HEK293 (cell line): ENCODE measurements at regions not wholly inside any gene's neighbourhood (a gene's known extent, or its start where the extent isn't known, plus 50 kb on each side); places are given as distances from the start of the nearest gene placed in this dataset.

Experiments
- CTCF ChIA-PET: fragments of 350-600 bp; formaldehyde crosslinking; extraction: SDS; loops from one replicate; lab custom pipeline; 2021; ENCODE audit warnings: antibody characterized with exemption; lab: Yijun Ruan, JAX
- POLR2A ChIA-PET: fragments of 300-600 bp; formaldehyde crosslinking; extraction: SDS; loops from one replicate; lab custom pipeline; 2020; ENCODE audit warnings: antibody characterized with exemption, inconsistent platforms; lab: Yijun Ruan, JAX
- H3K27ac ChIP-seq: fragments of 200-500 bp; sonication (Bioruptor generic); 2 replicates; pipeline ENCODE4 v1.5.1; 2014; ENCODE audit warnings: low read depth, low read length, control low read depth, inconsistent platforms; ENCODE audit errors: extremely low read depth
- H3K36me3 ChIP-seq, 2 experiments: fragments of 200-500 bp in 1 of 2; sonication (Bioruptor generic) in 1 of 2; 1 replicate in 1 of 2; 2 replicates in 1 of 2; pipeline ENCODE4 v1.5.1; 2014 to 2017; ENCODE audit warnings: inconsistent platforms in 2 of 2, low read length in 2 of 2; ENCODE audit not compliant: control insufficient read depth in 2 of 2, insufficient read depth in 1 of 2
- H3K4me1 ChIP-seq: fragments of 200-500 bp; sonication (Bioruptor generic); 2 replicates; pipeline ENCODE4 v1.5.1; 2014; ENCODE audit warnings: mild to moderate bottlenecking, low read length, inconsistent platforms; ENCODE audit not compliant: control insufficient read depth, insufficient read depth
- H3K4me3 ChIP-seq: 2 replicates; pipeline ENCODE4 v1.5.1; 2011; ENCODE audit warnings: low read depth, mild to moderate bottlenecking, control low read depth, low read length, moderate library complexity
- H3K9me3 ChIP-seq: fragments of 200-500 bp; sonication (Bioruptor generic); 2 replicates; pipeline ENCODE4 v1.5.1; 2014; ENCODE audit warnings: low read depth, low read length, inconsistent platforms; ENCODE audit not compliant: control insufficient read depth, insufficient read depth
- GFI1B ChIP-seq: fragments of 450-650 bp; formaldehyde crosslinking; IDR thresholded peaks from 2 replicates; pipeline ENCODE4 v1.5.1; 2016; ENCODE audit warnings: missing biosample characterization, missing genetic modification characterization
- GLI2 ChIP-seq: fragments of 450-650 bp; formaldehyde crosslinking; IDR thresholded peaks from 2 replicates; pipeline ENCODE4; 2017; ENCODE audit warnings: missing biosample characterization, missing genetic modification characterization, low read depth, borderline replicate concordance
- GLI4 ChIP-seq: fragments of 450-650 bp; formaldehyde crosslinking; IDR thresholded peaks from 2 replicates; pipeline ENCODE4 v1.5.1; 2016; ENCODE audit warnings: missing biosample characterization, missing genetic modification characterization
- HOXD13 ChIP-seq: sonication (generic); formaldehyde crosslinking; IDR thresholded peaks from 2 replicates; pipeline ENCODE4 v1.8.0; 2022; ENCODE audit warnings: missing genetic modification reagents, borderline replicate concordance
- IKZF3 ChIP-seq: fragments of 450-650 bp; IDR thresholded peaks from 2 replicates; pipeline ENCODE4 v1.5.0; 2018; ENCODE audit warnings: missing biosample characterization, mild to moderate bottlenecking, missing genetic modification characterization, moderate library complexity
- KLF9 ChIP-seq: fragments of 450-650 bp; formaldehyde crosslinking; IDR thresholded peaks from 2 replicates; pipeline ENCODE4 v1.5.1; 2016; ENCODE audit warnings: missing biosample characterization, missing genetic modification characterization, low read depth
- ZNF114 ChIP-seq: fragments of 450-650 bp; formaldehyde crosslinking; IDR thresholded peaks from 2 replicates; pipeline ENCODE4 v1.5.0; 2017; ENCODE audit warnings: missing biosample characterization, missing genetic modification characterization
- ZNF138 ChIP-seq: fragments of 450-650 bp; formaldehyde crosslinking; IDR thresholded peaks from 2 replicates; pipeline ENCODE4 v1.5.1; 2016; ENCODE audit warnings: missing biosample characterization, missing genetic modification characterization, borderline replicate concordance
- ZNF274 ChIP-seq, 2 experiments: fragments of 200-500 bp in 1 of 2; fragments of 450-650 bp in 1 of 2; sonication (Bioruptor generic) in 1 of 2; formaldehyde crosslinking in 1 of 2; IDR thresholded peaks; 2 replicates each; pipeline versions ENCODE4 v1.5.1 to v1.6.1; 2014 to 2016; ENCODE audit warnings: borderline replicate concordance in 1 of 2, inconsistent platforms in 1 of 2, low read length in 1 of 2, missing biosample characterization in 1 of 2, missing genetic modification characterization in 1 of 2
- ZNF394 ChIP-seq: fragments of 450-650 bp; formaldehyde crosslinking; IDR thresholded peaks from 2 replicates; pipeline ENCODE4 v1.5.1; 2016; ENCODE audit warnings: missing biosample characterization, missing genetic modification characterization, mild to moderate bottlenecking, moderate library complexity, borderline replicate concordance
- ZNF660 ChIP-seq: fragments of 450-650 bp; IDR thresholded peaks from 2 replicates; pipeline ENCODE4 v1.5.1; 2018; ENCODE audit warnings: missing biosample characterization, mild to moderate bottlenecking, missing genetic modification characterization
- ZNF777 ChIP-seq: fragments of 450-650 bp; formaldehyde crosslinking; IDR thresholded peaks from 2 replicates; pipeline ENCODE4 v1.5.1; 2017; ENCODE audit warnings: missing biosample characterization, missing genetic modification characterization, borderline replicate concordance
- ZSCAN23 ChIP-seq: fragments of 450-650 bp; formaldehyde crosslinking; IDR thresholded peaks from 2 replicates; pipeline ENCODE4 v1.5.1; 2016; ENCODE audit warnings: missing biosample characterization, missing genetic modification characterization
- ZXDB ChIP-seq: fragments of 450-650 bp; formaldehyde crosslinking; IDR thresholded peaks from 2 replicates; pipeline ENCODE4 v1.5.1; 2016; ENCODE audit warnings: missing biosample characterization, missing genetic modification characterization
- TF ChIP-seq, protein P1 (sequence below): fragments of 450-650 bp; formaldehyde crosslinking; IDR thresholded peaks from 2 replicates; pipeline ENCODE4 v1.5.1; 2016; ENCODE audit warnings: missing biosample characterization, missing genetic modification characterization
- TF ChIP-seq, protein P2 (sequence below): fragments of 450-650 bp; formaldehyde crosslinking; IDR thresholded peaks from 2 replicates; pipeline ENCODE4 v1.5.1; 2016; ENCODE audit warnings: missing biosample characterization, missing genetic modification characterization
- TF ChIP-seq, protein P3 (sequence below): fragments of 450-650 bp; formaldehyde crosslinking; IDR thresholded peaks from 2 replicates; pipeline ENCODE4 v1.5.1; 2016; ENCODE audit warnings: missing biosample characterization, missing genetic modification characterization, low read depth
- TF ChIP-seq, protein P4 (sequence below): fragments of 450-650 bp; formaldehyde crosslinking; IDR thresholded peaks from 2 replicates; pipeline ENCODE4; 2016; ENCODE audit warnings: missing biosample characterization, missing genetic modification characterization
- TF ChIP-seq, protein P5 (sequence below): fragments of 450-650 bp; formaldehyde crosslinking; IDR thresholded peaks from 2 replicates; pipeline ENCODE4 v1.5.1; 2017; ENCODE audit warnings: missing biosample characterization, missing genetic modification characterization
- TF ChIP-seq, protein P6 (sequence below): fragments of 450-650 bp; formaldehyde crosslinking; IDR thresholded peaks from 2 replicates; pipeline ENCODE4 v1.5.1; 2016; ENCODE audit warnings: missing biosample characterization, missing genetic modification characterization

DNA sequence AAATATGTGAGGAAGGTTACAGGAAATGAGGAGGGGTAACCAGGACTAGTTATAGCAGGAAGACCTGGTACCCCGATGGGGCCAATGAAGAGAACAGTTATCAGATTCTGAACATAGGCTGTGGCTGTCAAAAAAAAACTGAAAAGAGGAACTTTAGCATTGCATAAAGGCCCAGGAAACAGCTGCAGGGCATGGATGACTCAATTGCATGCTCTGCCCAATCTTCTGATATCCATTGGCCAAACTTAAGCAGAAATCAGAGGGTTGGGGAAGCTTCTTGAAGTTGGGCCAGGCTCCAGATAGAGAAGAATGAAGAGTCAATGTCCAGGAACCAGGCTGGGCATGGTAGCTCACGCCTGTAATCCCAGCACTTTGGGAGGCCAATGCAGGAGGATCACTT, 1222.4 kb upstream of the PRKX start (continued):
- TF ChIP-seq, protein P1, sequence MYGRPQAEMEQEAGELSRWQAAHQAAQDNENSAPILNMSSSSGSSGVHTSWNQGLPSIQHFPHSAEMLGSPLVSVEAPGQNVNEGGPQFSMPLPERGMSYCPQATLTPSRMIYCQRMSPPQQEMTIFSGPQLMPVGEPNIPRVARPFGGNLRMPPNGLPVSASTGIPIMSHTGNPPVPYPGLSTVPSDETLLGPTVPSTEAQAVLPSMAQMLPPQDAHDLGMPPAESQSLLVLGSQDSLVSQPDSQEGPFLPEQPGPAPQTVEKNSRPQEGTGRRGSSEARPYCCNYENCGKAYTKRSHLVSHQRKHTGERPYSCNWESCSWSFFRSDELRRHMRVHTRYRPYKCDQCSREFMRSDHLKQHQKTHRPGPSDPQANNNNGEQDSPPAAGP = no peak
- TF ChIP-seq, all 188 proteins: peak for 0

DNA sequence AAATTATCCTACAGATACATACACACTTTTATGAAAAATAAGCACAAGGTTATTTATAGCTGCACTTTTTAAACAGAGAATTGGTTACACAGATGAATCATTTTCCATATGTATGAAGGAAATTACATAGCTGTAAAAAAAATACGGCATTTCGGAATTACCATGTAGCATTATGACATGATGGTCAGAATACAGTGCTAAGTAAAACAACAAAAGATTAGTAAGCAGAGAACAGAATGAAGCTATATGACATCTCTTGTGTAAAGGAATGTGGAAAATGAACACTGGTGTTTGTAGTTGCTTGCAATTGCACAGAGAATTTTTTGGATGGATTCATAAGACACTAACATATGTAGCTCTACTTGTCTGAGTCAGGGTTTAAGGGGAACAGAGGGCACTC, 1222.0 kb upstream of the PRKX start:
- H3K9me3 ChIP-seq = no peaks in the 10 kb centered on the region
- H3K4me1 ChIP-seq = no peaks in the 10 kb centered on the region
- ChIA-PET CTCF (no interaction called here), POLR2A (no interaction called here)
- H3K4me3 ChIP-seq = no peak overlapping the region
- no peaks in the 10 kb centered on the region for H3K36me3 ChIP-seq
- TF ChIP-seq GLI2 (tag by site-specific recombination) (no peak), ZXDB (tag by site-specific recombination) (no peak), ZSCAN23 (tag by site-specific recombination) (no peak), GLI4 (tag by site-specific recombination) (no peak), IKZF3 (tag by site-specific recombination) (no peak), ZNF660 (tag by site-specific recombination) (no peak), ZNF394 (no peak)
- TF ChIP-seq, protein P2, sequence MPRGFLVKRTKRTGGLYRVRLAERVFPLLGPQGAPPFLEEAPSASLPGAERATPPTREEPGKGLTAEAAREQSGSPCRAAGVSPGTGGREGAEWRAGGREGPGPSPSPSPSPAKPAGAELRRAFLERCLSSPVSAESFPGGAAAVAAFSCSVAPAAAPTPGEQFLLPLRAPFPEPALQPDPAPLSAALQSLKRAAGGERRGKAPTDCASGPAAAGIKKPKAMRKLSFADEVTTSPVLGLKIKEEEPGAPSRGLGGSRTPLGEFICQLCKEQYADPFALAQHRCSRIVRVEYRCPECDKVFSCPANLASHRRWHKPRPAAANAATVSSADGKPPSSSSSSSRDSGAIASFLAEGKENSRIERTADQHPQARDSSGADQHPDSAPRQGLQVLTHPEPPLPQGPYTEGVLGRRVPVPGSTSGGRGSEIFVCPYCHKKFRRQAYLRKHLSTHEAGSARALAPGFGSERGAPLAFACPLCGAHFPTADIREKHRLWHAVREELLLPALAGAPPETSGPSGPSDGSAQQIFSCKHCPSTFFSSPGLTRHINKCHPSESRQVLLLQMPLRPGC = no peak
- TF ChIP-seq, protein P3, sequence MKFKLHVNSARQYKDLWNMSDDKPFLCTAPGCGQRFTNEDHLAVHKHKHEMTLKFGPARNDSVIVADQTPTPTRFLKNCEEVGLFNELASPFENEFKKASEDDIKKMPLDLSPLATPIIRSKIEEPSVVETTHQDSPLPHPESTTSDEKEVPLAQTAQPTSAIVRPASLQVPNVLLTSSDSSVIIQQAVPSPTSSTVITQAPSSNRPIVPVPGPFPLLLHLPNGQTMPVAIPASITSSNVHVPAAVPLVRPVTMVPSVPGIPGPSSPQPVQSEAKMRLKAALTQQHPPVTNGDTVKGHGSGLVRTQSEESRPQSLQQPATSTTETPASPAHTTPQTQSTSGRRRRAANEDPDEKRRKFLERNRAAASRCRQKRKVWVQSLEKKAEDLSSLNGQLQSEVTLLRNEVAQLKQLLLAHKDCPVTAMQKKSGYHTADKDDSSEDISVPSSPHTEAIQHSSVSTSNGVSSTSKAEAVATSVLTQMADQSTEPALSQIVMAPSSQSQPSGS (tag by site-specific recombination) = no peak
- TF ChIP-seq, protein P4, sequence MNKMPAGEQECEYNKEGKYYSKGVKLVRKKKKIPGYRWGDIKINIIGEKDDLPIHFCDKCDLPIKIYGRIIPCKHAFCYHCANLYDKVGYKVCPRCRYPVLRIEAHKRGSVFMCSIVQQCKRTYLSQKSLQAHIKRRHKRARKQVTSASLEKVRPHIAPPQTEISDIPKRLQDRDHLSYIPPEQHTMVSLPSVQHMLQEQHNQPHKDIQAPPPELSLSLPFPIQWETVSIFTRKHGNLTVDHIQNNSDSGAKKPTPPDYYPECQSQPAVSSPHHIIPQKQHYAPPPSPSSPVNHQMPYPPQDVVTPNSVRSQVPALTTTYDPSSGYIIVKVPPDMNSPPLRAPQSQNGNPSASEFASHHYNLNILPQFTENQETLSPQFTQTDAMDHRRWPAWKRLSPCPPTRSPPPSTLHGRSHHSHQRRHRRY (tag by site-specific recombination) = no peak
- H3K27ac ChIP-seq = no peak overlapping the region

- H3K27ac ChIP-seq = no peak overlapping the region
- no peak overlapping the region for H3K4me3 ChIP-seq
- H3K36me3 ChIP-seq = no peaks in the 10 kb centered on the region
- no peaks in the 10 kb centered on the region for H3K4me1 ChIP-seq
- TF ChIP-seq ZNF274 (IDR thresholded peaks at IDR 0.05; ENCODE audit: low read length) = no peak
- TF ChIP-seq ZNF274 (tag by site-specific recombination; IDR thresholded peaks at IDR 0.05; ENCODE audit: borderline replicate concordance) = no peak
- no peak for TF ChIP-seq ZNF114
- no peak for TF ChIP-seq GLI2 (tag by site-specific recombination)
- TF ChIP-seq, all 188 proteins: peak for 0
- H3K9me3 ChIP-seq = no peaks in the 10 kb centered on the region
- ChIA-PET CTCF (no interaction called here), POLR2A (no interaction called here)
Observed at GRCh38 chrX:4932790-4933189, 1219.3 kb upstream of the PRKX start.

DNA sequence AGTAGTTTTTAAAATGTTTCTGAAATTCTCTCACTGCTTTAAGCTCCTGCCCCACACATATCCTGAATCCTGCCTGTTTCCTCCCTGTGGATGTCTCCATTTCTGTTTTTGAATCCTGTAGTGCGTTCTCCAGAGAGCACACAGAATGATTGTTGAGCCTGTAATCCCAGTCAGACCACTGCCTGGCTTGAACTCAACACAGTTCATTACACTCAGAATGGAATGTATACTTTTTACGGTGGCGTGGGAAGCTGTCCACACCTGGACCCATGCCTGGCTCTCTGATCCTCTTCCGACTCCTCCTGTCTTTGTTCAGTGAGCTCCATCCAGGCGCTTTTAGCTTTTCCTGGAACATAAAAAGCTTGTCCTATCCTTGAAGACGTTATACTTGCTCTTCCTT, 1217.0 kb upstream of the PRKX start:
- Histone ChIP-seq H3K4me3 (no peak overlapping the region), H3K36me3 (no peaks in the 10 kb centered on the region), H3K9me3 (no peaks in the 10 kb centered on the region), H3K4me1 (no peaks in the 10 kb centered on the region), H3K27ac (no peak overlapping the region)
- ChIA-PET POLR2A (no interaction called here), CTCF (interaction anchor here (0.5 kb wide), 1 partner anchor 20 kb away, joined by 6 read pairs; no protein-coding TSS in a partner anchor)
- TF ChIP-seq, protein P5, sequence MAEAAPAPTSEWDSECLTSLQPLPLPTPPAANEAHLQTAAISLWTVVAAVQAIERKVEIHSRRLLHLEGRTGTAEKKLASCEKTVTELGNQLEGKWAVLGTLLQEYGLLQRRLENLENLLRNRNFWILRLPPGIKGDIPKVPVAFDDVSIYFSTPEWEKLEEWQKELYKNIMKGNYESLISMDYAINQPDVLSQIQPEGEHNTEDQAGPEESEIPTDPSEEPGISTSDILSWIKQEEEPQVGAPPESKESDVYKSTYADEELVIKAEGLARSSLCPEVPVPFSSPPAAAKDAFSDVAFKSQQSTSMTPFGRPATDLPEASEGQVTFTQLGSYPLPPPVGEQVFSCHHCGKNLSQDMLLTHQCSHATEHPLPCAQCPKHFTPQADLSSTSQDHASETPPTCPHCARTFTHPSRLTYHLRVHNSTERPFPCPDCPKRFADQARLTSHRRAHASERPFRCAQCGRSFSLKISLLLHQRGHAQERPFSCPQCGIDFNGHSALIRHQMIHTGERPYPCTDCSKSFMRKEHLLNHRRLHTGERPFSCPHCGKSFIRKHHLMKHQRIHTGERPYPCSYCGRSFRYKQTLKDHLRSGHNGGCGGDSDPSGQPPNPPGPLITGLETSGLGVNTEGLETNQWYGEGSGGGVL (tag by site-specific recombination) = no peak
- TF ChIP-seq ZNF777 (tag by site-specific recombination) (no peak), GLI2 (tag by site-specific recombination) (no peak), ZNF138 (no peak), GFI1B (tag by site-specific recombination) (no peak), IKZF3 (tag by site-specific recombination) (no peak), HOXD13 (CRISPR knock-in tag) (no peak), KLF9 (tag by site-specific recombination) (no peak)
- TF ChIP-seq, protein P6, sequence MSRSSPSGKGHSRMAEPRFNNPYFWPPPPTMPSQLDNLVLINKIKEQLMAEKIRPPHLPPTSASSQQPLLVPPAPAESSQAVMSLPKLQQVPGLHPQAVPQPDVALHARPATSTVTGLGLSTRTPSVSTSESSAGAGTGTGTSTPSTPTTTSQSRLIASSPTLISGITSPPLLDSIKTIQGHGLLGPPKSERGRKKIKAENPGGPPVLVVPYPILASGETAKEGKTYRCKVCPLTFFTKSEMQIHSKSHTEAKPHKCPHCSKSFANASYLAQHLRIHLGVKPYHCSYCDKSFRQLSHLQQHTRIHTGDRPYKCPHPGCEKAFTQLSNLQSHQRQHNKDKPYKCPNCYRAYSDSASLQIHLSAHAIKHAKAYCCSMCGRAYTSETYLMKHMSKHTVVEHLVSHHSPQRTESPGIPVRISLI (tag by site-specific recombination) = no peak
